Omental fat pad (tissue), 3 donors: ENCODE measurements at regions not wholly inside any gene's neighbourhood (a gene's known extent, or its start where the extent isn't known, plus 50 kb on each side); places are given as distances from the start of the nearest gene placed in this dataset.

Experiments used
- ATAC-seq: fragments of 150-250 bp; one replicate; pipeline ENCODE4 v1.9.1; 2016; ENCODE audit warnings: mild to moderate bottlenecking, moderate library complexity; ENCODE audit not compliant: low FRiP score
- DNase-seq: peaks from one replicate; pipeline ENCODE4 v3.0.0-alpha.2; 2019; ENCODE audit warnings: low spot score
- CTCF ChIP-seq, 3 donors: fragments of 450-650 bp; IDR thresholded peaks; one replicate each; pipeline ENCODE4 v1.5.1; 2016 to 2017; ENCODE audit warnings: antibody characterized with exemption in 3 of 3, mild to moderate bottlenecking in 3 of 3, moderate library complexity in 2 of 3

GRCh38 chr1:30249446-30250337 lies 473.7 kb downstream of the MATN1 start:
- no peak for TF ChIP-seq CTCF (IDR thresholded peaks at IDR 0.05)
- ATAC-seq (no peak), DNase-seq (no peak)

DNA sequence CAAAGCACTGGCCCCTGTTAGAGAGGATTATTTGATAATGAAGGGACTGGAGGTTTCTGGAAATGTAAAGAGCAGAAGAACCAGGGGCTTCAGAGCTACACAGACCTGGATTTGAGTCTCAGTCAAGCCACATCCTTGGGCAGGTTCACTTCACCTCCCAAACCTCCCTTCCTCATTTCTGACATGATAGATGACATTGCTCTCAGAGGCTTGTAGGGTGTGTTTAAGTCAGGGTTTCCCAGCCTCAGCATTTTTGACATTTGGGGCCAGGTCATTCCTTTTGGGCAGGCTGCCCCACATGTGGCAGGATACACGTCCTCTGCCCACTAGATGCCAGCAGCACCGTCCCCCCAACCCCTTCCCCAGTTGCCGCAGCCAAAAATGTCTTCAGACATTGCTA lies 474.6 kb downstream of the MATN1 start:
- ATAC-seq (no peak), DNase-seq (no peak)
- no peak for TF ChIP-seq CTCF (IDR thresholded peaks at IDR 0.05)

DNA sequence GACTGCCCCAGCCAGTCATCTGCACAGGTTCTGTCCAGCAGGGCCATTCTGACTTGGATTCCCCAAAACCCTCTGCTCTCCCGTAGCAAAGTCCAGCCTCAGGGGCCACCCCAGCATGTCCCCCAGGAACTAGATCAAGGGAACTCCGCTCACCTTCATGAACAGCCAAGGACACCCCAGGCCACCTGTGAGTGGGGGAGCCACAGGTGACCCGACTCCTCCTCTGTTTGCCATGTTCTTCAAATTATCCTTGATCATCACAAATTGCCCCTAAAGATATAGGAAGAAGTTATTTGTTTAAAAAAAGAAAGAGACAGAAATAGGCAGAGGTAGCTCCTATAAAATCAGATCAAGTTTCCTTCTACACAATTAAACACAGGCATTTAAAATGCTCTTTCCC lies 475.0 kb downstream of the MATN1 start:
- no peak for ATAC-seq
- no peak for TF ChIP-seq CTCF (IDR thresholded peaks at IDR 0.05)
- DNase-seq, result no peak

DNA sequence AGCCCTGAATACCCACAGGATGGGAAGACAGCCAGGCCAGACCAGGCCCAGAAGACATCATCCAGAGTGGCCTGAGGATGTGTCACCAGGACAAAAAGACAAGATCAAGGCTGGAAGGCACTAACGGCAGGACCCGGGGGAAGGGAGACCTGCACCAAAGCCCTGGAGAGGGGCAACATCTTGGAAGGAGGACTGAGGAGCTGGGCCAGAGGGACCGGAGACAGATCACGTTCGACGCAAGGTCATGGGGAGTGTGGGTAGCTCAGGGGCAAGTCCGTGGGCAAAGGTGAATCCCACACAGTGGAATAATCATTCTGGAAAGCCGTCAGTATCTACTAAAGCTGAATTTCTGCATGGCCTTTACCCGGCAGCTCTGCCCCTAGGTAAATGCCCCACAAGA lies 478.6 kb downstream of the MATN1 start:
- no peak for TF ChIP-seq CTCF (IDR thresholded peaks at IDR 0.05)
- ATAC-seq, result no peak
- no peak for DNase-seq

- ATAC-seq, result no peak
- TF ChIP-seq CTCF (IDR thresholded peaks at IDR 0.05), result no peak
- DNase-seq, result no peak
Measured at GRCh38 chr1:30242722-30243457, 480.5 kb downstream of the MATN1 start.

GRCh38 chr1:30242168-30242567 lies 481.2 kb downstream of the MATN1 start:
- ATAC-seq (no peak), DNase-seq (no peak)
- TF ChIP-seq CTCF (IDR thresholded peaks at IDR 0.05), result no peak
